ENCODE measurements at regions not wholly inside any gene's neighbourhood (a gene's known extent, or its start where the extent isn't known, plus 50 kb on each side); places are given as distances from the start of the nearest gene placed in this dataset.
"Not testable (repeated sequence)": the region's sequence is repeated elsewhere in the genome, so short reads cannot be mapped to it uniquely, and the experiment has no call there.

GRCh38 chr14:55807053-55807880, 227.3 kb downstream of the KTN1 start:
- peak; percentile 84 for DNase-seq

DNA sequence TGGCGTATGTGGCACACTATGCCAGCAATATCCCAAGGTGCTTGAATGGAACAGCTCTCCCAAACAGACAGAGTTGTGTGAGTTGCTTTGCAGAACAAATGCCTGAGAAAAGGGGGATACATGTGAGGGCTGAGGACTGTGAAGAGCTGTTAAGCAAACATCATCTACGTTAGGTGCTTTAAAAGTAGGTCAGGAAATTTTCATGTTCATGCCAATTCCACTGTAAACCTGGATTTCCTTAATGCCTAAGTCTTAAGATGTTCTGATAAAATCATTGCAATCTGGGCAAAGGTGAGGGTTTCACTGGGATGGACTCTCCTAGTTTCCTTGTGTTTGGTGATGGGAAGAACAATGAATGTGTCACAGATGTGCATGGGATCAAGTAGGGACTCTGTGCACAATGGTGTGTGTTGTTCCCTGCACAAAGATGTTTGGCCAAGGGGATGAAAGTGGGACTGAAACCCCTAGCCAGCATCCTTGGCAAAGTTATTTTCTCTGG, 227.9 kb downstream of the KTN1 start:
- DNase-seq = no peak

DNA sequence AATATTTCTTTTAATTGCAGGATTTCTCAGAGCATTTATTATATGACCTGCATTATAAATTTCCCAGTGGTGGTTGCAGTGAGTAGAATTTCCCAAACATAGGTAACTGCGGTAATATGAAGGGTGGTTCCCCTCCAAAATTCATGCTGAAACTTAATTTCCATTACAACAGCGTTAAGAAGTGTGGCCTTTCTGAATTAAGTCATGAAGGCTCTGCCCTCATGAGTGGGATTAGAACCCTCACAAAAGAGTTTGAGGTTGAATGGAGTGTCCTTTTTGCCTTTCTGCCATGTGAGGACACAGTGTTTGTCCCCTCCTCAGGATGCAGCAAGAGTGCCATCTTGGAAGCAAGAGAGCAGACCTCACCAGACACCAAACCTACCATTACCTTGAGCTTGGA, 233.6 kb downstream of the KTN1 start:
- DNase-seq = no peak

DNA sequence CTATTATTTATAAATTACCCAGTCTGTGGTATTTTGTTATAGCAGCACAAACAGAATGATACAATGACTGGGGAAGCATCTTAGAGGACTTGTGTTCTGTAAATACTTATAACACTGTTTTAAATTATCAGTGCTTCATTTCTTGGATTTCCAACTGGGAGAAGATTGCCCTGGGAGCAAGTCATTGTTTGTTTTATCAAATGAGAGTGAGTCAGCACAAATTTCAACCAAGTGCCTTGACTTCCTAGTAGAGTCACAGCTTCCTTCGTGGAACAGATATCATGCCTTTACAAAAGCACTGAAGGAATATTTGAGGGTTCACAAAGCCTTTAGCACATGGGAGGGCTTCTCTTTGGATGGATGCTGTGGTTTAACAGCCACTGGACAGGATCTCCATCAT, 234.1 kb downstream of the KTN1 start:
- DNase-seq = no peak

- DNase-seq = no peak
Measured at GRCh38 chr14:55814873-55815272, 234.9 kb downstream of the KTN1 start.

- DNase-seq = no peak
Measured at GRCh38 chr14:55816225-55816624, 236.2 kb downstream of the KTN1 start.

DNA sequence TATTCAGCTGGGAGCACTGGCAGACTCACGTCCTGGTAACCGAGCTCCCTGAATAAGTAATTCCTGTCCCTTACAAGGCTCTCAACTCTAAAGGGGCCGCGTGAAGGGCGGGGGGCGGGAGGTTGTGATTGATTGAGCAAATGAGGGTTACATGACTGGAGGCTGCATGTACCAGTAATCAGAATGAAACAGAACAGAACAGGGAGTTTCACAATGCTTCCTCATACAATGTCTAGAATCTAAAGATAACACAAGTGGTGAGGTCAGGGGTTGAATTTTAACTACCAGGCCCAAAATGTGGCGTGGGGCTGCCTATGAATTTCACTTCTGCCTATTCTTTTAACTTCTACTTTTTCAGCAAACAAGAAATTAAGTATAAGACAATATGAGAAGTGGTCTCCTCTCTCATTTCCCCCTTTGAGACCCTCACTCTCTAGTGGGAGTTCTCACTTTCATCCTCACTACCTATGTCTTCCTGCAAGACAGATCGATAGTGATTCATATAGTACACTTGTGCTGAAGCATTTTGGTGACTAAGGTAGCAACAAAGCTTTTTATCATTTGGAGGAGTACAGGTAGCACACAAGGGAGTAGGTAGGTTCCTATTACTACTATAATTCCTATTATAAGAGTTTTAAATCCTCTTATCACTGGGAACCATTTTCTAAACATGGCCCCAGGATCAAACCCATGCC, 239.8 kb downstream of the KTN1 start:
- DNase-seq = no peak

DNA sequence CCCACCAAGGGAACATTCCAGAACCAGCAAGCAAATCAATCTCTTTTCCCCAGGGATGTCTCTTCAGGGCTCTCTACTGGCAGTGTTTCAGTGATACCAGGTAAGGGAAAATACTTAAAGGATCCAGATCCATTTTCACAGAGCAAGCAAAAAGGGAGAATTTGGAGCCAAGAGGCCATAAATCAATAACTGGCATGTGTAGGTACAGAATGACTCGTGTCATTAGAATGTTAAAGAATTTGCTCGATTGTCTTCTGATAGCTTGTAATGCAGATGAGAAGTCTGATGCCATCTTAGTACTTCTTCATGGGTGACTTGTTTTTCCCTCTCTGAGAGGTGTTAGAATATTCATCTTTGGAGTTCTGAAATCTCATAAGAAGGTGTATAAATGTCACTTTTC, 242.9 kb downstream of the KTN1 start:
- no peak for DNase-seq

DNA sequence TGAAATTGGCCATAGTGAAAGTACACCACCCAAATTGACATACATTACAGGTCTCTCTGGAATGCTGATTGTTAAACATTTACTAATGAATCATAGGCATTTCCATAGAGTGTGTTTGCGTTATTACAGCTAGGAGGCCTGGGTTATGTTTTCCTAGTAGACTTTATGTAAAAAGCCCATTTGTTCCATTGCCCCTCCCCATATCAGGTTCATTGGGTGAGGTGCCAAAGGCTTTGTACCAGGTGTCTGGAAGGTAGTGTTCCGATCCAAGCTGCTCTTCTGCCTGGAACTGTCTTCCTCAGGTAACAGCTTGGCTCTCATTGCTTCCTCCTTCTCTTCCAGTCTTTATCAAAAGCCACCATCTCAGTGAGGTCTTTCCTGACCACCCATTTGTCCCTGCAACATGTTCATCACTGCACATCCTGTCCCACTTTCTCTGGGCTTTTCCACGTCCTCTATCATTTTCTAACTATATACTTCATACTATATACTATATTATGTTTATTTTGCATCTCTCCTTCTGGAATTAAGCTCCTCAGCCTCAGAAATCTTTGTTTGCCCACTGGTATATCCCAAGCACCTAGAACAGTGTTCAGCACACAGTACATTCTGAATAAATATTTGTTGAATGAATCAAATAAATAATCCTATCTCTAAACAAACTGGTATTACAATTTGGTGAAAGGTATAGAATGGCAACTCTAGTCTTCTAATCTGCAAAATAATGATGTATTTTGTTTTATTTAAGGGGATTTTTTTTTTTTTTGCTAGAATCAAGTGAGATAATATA, 252.3 kb downstream of the KTN1 start:
- DNase-seq = no peak

DNA sequence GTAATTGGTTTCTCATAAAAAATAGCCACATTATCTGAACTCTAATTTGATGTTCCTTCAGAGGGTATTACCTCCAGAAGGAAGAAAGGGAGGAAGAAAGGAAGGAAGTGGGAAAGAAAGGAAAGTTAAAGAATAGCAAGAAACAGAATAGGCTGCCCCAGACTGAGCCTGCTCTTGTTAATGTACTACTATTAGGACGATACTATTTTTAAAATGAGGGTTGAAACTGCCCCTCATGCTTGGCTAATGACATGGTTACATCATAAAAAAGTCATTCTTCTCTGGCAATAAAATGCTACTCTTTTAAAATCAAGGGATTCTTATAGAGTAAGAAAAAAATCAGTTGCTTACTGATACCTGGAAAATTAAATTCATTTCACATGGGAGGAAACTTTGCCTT, 253.0 kb downstream of the KTN1 start:
- no peak for DNase-seq

GRCh38 chr14:55834390-55834789, 254.4 kb downstream of the KTN1 start:
- no peak for DNase-seq

DNA sequence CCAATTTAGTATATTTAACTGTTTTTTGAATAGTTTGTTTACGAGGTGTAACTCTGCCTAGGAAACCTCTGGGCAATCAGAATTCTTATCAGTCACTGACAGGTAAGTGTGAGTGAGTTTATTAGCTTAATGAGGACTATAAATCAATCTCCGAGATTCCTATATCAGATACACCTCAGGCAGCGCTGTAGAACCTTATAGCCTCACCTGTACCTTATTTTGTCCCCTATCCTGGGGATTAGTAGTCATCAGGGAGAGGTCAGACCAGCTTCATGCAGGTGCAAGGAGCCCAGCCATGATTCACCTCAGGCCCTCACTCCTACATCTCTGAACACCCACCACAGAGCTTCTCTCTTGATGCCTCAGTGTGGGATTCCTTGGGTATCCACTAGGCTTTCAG, 256.0 kb downstream of the KTN1 start:
- DNase-seq = no peak

DNA sequence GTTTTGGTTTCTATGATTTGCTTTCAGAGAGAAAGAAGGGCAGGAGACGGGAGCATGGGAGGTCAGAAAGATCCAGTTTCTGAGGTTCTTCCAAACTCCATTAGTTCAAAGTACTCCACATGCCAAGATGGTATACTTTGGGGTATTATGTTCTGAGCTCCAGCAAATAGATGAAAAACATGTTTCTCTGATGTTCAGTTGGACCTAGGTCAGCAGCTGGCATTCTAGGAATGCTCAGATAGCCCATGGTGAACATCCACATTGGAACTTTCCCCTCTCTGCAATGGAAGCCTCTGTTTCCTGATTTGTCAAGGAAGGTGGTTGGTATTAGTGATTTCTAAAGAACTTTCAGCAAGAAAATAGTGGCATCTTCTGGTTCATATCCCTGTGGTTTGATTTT, 257.5 kb downstream of the KTN1 start:
- no peak for DNase-seq

- DNase-seq = no peak
Measured at GRCh38 chr14:55838529-55839052, 258.6 kb downstream of the KTN1 start.

DNA sequence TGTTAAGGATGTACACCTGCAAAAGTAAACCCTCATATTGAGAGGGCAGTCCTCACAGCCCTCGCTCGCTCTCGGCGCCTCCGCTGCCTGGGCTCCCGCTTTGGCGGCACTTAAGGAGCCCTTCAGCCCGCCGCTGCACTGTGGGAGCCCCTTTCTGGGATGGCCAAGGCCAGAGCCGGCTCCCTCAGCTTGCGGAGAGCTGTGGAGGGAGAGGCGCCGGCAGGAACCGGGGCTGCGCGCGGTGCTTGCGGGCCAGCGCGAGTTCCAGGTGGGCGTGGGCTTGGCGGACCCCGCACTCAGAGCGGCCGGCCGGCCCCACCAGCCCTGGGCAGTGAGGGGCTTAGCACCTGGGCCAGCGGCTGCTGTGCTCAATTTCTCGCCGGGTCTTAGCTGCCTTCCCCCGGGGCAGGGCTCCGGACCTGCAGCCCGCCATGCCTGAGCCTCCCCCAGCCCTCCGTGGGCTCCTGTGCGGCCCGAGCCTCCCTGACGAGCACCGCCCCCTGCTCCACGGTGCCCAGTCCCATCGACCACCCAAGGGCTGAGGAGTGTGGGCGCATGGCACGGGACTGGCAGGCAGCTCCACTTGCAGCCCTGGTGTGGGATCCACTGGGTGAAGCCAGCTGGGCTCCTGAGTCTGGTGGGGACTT, 259.4 kb downstream of the KTN1 start:
- DNase-seq = not testable (repeated sequence)

- DNase-seq = no peak
Measured at GRCh38 chr14:55840821-55841220, 260.8 kb downstream of the KTN1 start.

DNA sequence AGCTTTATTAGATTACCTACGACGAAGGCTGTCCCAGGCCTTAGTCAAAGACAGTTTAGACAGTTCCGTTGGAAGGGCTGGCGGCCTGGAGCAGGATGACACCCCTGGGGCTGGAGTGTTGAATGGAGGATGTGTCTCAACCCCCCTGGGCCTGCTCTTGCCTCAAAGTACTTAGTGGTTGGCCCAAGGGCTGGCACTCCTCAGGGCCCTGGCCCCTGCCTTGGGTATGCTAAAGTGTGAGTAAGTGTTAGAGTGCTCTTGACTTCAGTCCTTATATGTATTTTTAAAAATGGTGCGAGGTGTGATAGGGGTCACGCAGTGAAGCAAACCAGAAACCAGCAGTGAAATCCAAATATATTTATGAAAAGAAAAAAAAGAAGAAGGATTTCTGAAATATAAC, 261.6 kb downstream of the KTN1 start:
- no peak for DNase-seq

- DNase-seq = no peak
Measured at GRCh38 chr14:55843718-55844403, 263.9 kb downstream of the KTN1 start.

GRCh38 chr14:55845963-55846825, 266.2 kb downstream of the KTN1 start:
- no peak for DNase-seq

GRCh38 chr14:55846826-55847446, 266.9 kb downstream of the KTN1 start:
- DNase-seq = no peak

GRCh38 chr14:55847766-55848165, 267.8 kb downstream of the KTN1 start:
- DNase-seq = no peak

All from activated effector memory CD4-positive, alpha-beta T cell treated with anti-CD3 and anti-CD28 coated beads, Interleukin-2, amount 50 U/mL, for 16 hours (primary cell).